22Rv1 (cell line): ENCODE measurements at regions not wholly inside any gene's neighbourhood (a gene's known extent, or its start where the extent isn't known, plus 50 kb on each side); places are given as distances from the start of the nearest gene placed in this dataset.

ENCODE experiments used
- CTCF ChIP-seq: fragments of 450-650 bp; IDR thresholded peaks from 2 replicates; pipeline ENCODE4 v1.5.1; 2017; ENCODE audit warnings: mild to moderate bottlenecking
- ZFX ChIP-seq: fragments of 450-650 bp; IDR thresholded peaks from 2 replicates; pipeline ENCODE4 v1.6.1; 2017; ENCODE audit warnings: antibody characterized with exemption, borderline replicate concordance

- TF ChIP-seq CTCF, result no peak
- TF ChIP-seq ZFX, result no peak
Measured at GRCh38 chr7:82631998-82632397, 188.4 kb upstream of the CACNA2D1 start.
